HG02840 (cell line): ENCODE measurements at regions not wholly inside any gene's neighbourhood (a gene's known extent, or its start where the extent isn't known, plus 50 kb on each side); places are given as distances from the start of the nearest gene placed in this dataset.
"Not testable (repeated sequence)": the region's sequence is repeated elsewhere in the genome, so short reads cannot be mapped to it uniquely, and the experiment has no call there.

Source experiments
- ATAC-seq: cut with Tn5 transposase; IDR thresholded peaks from one replicate; pipeline ENCODE4 v1.9.1; 2021; ENCODE audit warnings: mild to moderate bottlenecking, moderate library complexity, moderate number of reproducible peaks; ENCODE audit not compliant: unreplicated experiment, low FRiP score

GRCh38 chr12:131211340-131211938 lies 257.7 kb downstream of the ADGRD1 start:
- ATAC-seq: no peak

- no peak for ATAC-seq
Observed at GRCh38 chr12:131213896-131214442, 260.3 kb downstream of the ADGRD1 start.

GRCh38 chr12:131214936-131215335 lies 261.2 kb downstream of the ADGRD1 start:
- ATAC-seq: not testable (repeated sequence)

- ATAC-seq: not testable (repeated sequence)
Observed at GRCh38 chr12:131216587-131216986, 262.9 kb downstream of the ADGRD1 start.

- ATAC-seq: no peak
Observed at GRCh38 chr12:131217024-131217586, 263.4 kb downstream of the ADGRD1 start.

- no peak for ATAC-seq
Observed at GRCh38 chr12:131218026-131218922, 264.6 kb downstream of the ADGRD1 start.

GRCh38 chr12:131218923-131219669 lies 265.4 kb downstream of the ADGRD1 start:
- no peak for ATAC-seq

GRCh38 chr12:131219670-131220330 lies 266.1 kb downstream of the ADGRD1 start:
- ATAC-seq: no peak

- ATAC-seq: no peak
Observed at GRCh38 chr12:131220331-131220685, 266.6 kb downstream of the ADGRD1 start.

GRCh38 chr12:131221061-131221956 lies 267.6 kb downstream of the ADGRD1 start:
- no peak for ATAC-seq

GRCh38 chr12:131221957-131222328 lies 268.2 kb downstream of the ADGRD1 start:
- ATAC-seq: no peak

- no peak for ATAC-seq
Observed at GRCh38 chr12:131222329-131223139, 268.8 kb downstream of the ADGRD1 start.

GRCh38 chr12:131223171-131223761 lies 269.6 kb downstream of the ADGRD1 start:
- no peak for ATAC-seq

- no peak for ATAC-seq
Observed at GRCh38 chr12:131223791-131224225, 270.1 kb downstream of the ADGRD1 start.

- not testable (repeated sequence) for ATAC-seq
Observed at GRCh38 chr12:131224226-131225065, 270.7 kb downstream of the ADGRD1 start.

- ATAC-seq: not testable (repeated sequence)
Observed at GRCh38 chr12:131225066-131225380, 271.3 kb downstream of the ADGRD1 start.
